CD14-positive monocyte (primary cell): ENCODE measurements at regions not wholly inside any gene's neighbourhood (a gene's known extent, or its start where the extent isn't known, plus 50 kb on each side); places are given as distances from the start of the nearest gene placed in this dataset.

Source experiments
- DNase-seq, 3 donors: peaks; one replicate each; pipeline ENCODE4 v3.0.0-alpha.2; 2011 to 2022
- H2AFZ ChIP-seq: 2 replicates; pipeline ENCODE4 v1.6.0; 2012; ENCODE audit warnings: mild to moderate bottlenecking, low read depth, low read length, inconsistent platforms; ENCODE audit not compliant: insufficient read depth, poor library complexity, severe bottlenecking
- H3K27ac ChIP-seq, 2 donors: 1 replicate in 1 of 2; 2 replicates in 1 of 2; pipeline ENCODE4 v1.5.1; 2012 to 2013; ENCODE audit warnings: low read length in 2 of 2, control low read depth in 1 of 2, inconsistent platforms in 1 of 2, low read depth in 1 of 2, mild to moderate bottlenecking in 1 of 2
- H3K27me3 ChIP-seq, 2 donors: one replicate each; pipeline versions ENCODE4 v1.6.0 to v1.6.1; 2011 to 2013; ENCODE audit warnings: low read length in 2 of 2; ENCODE audit not compliant: control insufficient read depth in 2 of 2, insufficient read depth in 2 of 2
- H3K36me3 ChIP-seq, 2 donors: replicated peaks in 1 of 2; 1 replicate in 1 of 2; 2 replicates in 1 of 2; pipeline versions ENCODE4 v1.5.1 to v1.6.1; 2012 to 2013; ENCODE audit warnings: low read length in 2 of 2, control low read depth in 1 of 2, inconsistent platforms in 1 of 2, mild to moderate bottlenecking in 1 of 2; ENCODE audit not compliant: insufficient read depth in 2 of 2, control insufficient read depth in 1 of 2
- H3K4me1 ChIP-seq, 2 donors: 1 replicate in 1 of 2; 2 replicates in 1 of 2; pipeline versions ENCODE4 v1.5.1 to v1.6.1; 2012 to 2013; ENCODE audit warnings: low read length in 2 of 2, control low read depth in 1 of 2, inconsistent platforms in 1 of 2, mild to moderate bottlenecking in 1 of 2, moderate library complexity in 1 of 2; ENCODE audit not compliant: insufficient read depth in 2 of 2, control insufficient read depth in 1 of 2
- H3K4me2 ChIP-seq: replicated peaks from 2 replicates; pipeline ENCODE3; 2012; ENCODE audit warnings: low read length, moderate library complexity, mild to moderate bottlenecking; ENCODE audit not compliant: poor library complexity, severe bottlenecking; ENCODE audit errors: extremely low read depth
- H3K4me3 ChIP-seq, 3 experiments: fragments of 200-600 bp in 1 of 3; sonication (generic) in 1 of 3; replicated peaks in 1 of 3; 1 replicate in 2 of 3; 2 replicates in 1 of 3; pipeline ENCODE4 v1.5.1; 2011 to 2013; ENCODE audit warnings: low read length in 3 of 3, mild to moderate bottlenecking in 3 of 3, control low read depth in 2 of 3, low read depth in 2 of 3, inconsistent platforms in 1 of 3, moderate library complexity in 1 of 3
- H3K79me2 ChIP-seq: 2 replicates; pipeline ENCODE4 v1.6.0; 2012; ENCODE audit warnings: mild to moderate bottlenecking, control low read depth, inconsistent platforms, low read length, moderate library complexity; ENCODE audit not compliant: insufficient read depth
- H3K9ac ChIP-seq: 2 replicates; pipeline ENCODE4 v1.6.0; 2017; ENCODE audit warnings: low read length, mild to moderate bottlenecking; ENCODE audit not compliant: insufficient read depth, poor library complexity, severe bottlenecking
- H3K9me3 ChIP-seq, 2 donors: replicated peaks in 1 of 2; 1 replicate in 1 of 2; 2 replicates in 1 of 2; pipeline versions ENCODE4 v1.5.1 to v1.6.1; 2012 to 2013; ENCODE audit warnings: low read length in 2 of 2, control low read depth in 1 of 2; ENCODE audit not compliant: control insufficient read depth in 1 of 2, insufficient read depth in 1 of 2
- H4K20me1 ChIP-seq: 2 replicates; pipeline ENCODE4 v1.6.0; 2012; ENCODE audit warnings: mild to moderate bottlenecking, low read length, control low read depth, moderate library complexity; ENCODE audit not compliant: insufficient read depth
- H3K27ac Mint-ChIP-seq, 7 donors: one replicate each; pipeline ENCODE4 v1.8.0; 2020; ENCODE audit warnings: mild to moderate bottlenecking in 7 of 7, mixed read lengths in 7 of 7, moderate library complexity in 6 of 7, inconsistent platforms in 2 of 7
- H3K27me3 Mint-ChIP-seq, 3 donors: one replicate each; pipeline ENCODE4 v1.8.0; 2021 to 2022; ENCODE audit warnings: low read depth in 3 of 3, mild to moderate bottlenecking in 3 of 3, mixed read lengths in 3 of 3, moderate library complexity in 3 of 3, inconsistent platforms in 1 of 3
- H3K36me3 Mint-ChIP-seq, 2 donors: one replicate each; pipeline ENCODE4 v1.8.0; 2020; ENCODE audit warnings: mixed read lengths in 2 of 2, inconsistent platforms in 1 of 2, mild to moderate bottlenecking in 1 of 2
- H3K4me1 Mint-ChIP-seq: one replicate; pipeline ENCODE4 v1.8.0; 2020; ENCODE audit warnings: mild to moderate bottlenecking, mixed read lengths
- H3K4me3 Mint-ChIP-seq, 2 donors: one replicate each; pipeline ENCODE4 v1.8.0; 2020; ENCODE audit warnings: mild to moderate bottlenecking in 2 of 2, mixed read lengths in 2 of 2, moderate library complexity in 1 of 2
- H3K9me3 Mint-ChIP-seq, 7 donors: one replicate each; pipeline ENCODE4 v1.8.0; 2020 to 2022; ENCODE audit warnings: mixed read lengths in 7 of 7, mild to moderate bottlenecking in 6 of 7, moderate library complexity in 6 of 7, inconsistent platforms in 2 of 7
- WGBS: methylation state at CpG from one replicate; pipeline ENCODE4 v1.1.5; 2013; ENCODE audit warnings: missing lambda C conversion rate; ENCODE audit not compliant: insufficient coverage; 5-methylcytosine and 5-hydroxymethylcytosine counted together
- intact Hi-C, 2 donors: fragments of 100-400 bp; cut with micrococcal nuclease; formaldehyde crosslinking; loops; one replicate each; pipeline versions ENCODE4 v1.15.0 to v1.15.1; 2023
- TF ChIP-seq, protein P1 (sequence below): fragments of 200-600 bp; IDR thresholded peaks from one replicate; pipeline ENCODE4 v1.8.0; 2022; ENCODE audit warnings: antibody characterized with exemption, mild to moderate bottlenecking

DNA sequence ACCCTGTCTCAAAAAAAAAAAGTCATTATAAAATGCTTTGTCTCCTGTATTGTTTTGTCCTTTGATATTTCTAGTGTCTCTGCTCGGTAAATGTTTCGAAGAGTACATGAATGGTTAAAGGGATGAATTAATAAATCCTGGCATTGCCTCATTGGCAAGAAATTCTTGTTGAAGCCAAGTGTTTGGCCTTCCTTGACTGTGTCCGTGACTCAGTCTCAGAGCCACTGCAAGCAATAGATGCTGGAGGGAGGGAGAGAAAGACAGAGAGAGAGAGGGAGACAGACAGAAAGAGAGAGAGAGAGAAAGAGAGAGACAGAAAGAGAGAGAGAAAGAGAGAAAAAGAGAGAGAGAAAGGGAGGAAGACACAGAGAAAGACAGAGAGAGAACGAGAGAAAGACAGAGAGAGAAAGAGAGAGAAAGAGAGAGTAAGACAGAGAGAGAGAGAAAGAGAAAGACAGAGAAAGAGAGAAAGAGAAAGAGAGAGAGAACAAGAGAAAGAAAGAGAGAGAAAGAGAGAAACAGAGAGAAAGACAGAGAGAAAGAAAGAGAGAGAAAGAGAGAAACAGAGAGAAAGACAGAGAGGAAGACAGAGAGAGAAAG is 72.5 kb upstream of the RXRA start:
- H3K4me1 ChIP-seq, result no peaks in the 10 kb centered on the region
- H2AFZ ChIP-seq, result no peak overlapping the region
- H3K4me3 ChIP-seq, result no peak overlapping the region
- H3K9ac ChIP-seq, result no peak overlapping the region
- no peak for DNase-seq
- Mint-ChIP-seq H3K9me3 (peaks cover 0 to 11% (median 3%) of the 10 kb centered on the region in 7 donors), H3K4me3 (peak overlapping the region in 1 of 2 donors; percentile 49), H3K4me1 (no peaks in the 10 kb centered on the region), H3K27me3 (peaks cover 11 to 18% (median 12%) of the 10 kb centered on the region in 3 donors), H3K27ac (no peak overlapping the region), H3K36me3 (no peaks in the 10 kb centered on the region)
- intact Hi-C loops, result no loop called here
- no peak overlapping the region for H3K4me2 ChIP-seq
- 97% methylated on average over 3 of the region's 4 CpGs for WGBS
- peaks cover 0 to 4% of the 10 kb centered on the region in 2 donors for H3K27me3 ChIP-seq
- H3K79me2 ChIP-seq, result no peaks in the 10 kb centered on the region
- H4K20me1 ChIP-seq, result no peaks in the 10 kb centered on the region
- peaks cover 3 to 5% of the 10 kb centered on the region in 2 donors for H3K9me3 ChIP-seq
- TF ChIP-seq, protein P1, sequence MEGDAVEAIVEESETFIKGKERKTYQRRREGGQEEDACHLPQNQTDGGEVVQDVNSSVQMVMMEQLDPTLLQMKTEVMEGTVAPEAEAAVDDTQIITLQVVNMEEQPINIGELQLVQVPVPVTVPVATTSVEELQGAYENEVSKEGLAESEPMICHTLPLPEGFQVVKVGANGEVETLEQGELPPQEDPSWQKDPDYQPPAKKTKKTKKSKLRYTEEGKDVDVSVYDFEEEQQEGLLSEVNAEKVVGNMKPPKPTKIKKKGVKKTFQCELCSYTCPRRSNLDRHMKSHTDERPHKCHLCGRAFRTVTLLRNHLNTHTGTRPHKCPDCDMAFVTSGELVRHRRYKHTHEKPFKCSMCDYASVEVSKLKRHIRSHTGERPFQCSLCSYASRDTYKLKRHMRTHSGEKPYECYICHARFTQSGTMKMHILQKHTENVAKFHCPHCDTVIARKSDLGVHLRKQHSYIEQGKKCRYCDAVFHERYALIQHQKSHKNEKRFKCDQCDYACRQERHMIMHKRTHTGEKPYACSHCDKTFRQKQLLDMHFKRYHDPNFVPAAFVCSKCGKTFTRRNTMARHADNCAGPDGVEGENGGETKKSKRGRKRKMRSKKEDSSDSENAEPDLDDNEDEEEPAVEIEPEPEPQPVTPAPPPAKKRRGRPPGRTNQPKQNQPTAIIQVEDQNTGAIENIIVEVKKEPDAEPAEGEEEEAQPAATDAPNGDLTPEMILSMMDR, result no peak
- H3K27ac ChIP-seq, result no peak overlapping the region
- no peaks in the 10 kb centered on the region for H3K36me3 ChIP-seq

DNA sequence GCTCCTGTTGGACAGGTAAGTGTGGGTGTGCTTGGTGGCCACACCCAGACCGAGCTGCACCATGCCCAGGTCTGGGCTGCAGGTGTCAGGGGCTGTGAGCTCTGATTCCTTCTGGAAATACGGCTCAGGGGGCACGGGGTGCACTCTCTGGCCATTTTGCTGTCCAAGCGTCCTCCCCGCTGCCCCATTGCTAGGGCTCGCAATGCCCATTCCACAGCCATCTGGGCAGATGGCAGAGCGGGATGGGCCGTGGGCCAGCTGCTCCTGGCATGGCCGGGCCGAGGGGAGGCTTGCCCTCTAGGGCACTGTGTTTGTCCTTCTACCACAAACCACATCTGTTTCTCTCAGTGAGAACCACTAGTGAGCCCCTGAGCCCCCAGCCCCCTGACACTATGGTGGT is 67.9 kb upstream of the RXRA start:
- Histone ChIP-seq H3K36me3 (no peaks in the 10 kb centered on the region), H3K79me2 (no peaks in the 10 kb centered on the region), H3K27ac (no peak overlapping the region), H3K4me3 (no peak overlapping the region), H3K27me3 (peaks cover 0 to 7% of the 10 kb centered on the region in 2 donors), H3K4me1 (no peaks in the 10 kb centered on the region), H3K9me3 (no peaks in the 10 kb centered on the region), H3K4me2 (no peak overlapping the region), H2AFZ (no peak overlapping the region), H4K20me1 (no peaks in the 10 kb centered on the region), H3K9ac (no peak overlapping the region)
- intact Hi-C loops, result no loop called here
- H3K27me3 Mint-ChIP-seq, result peaks cover 14 to 24% (median 15%) of the 10 kb centered on the region in 3 donors
- no peaks in the 10 kb centered on the region for H3K4me1 Mint-ChIP-seq
- TF ChIP-seq, protein P1, result no peak
- H3K36me3 Mint-ChIP-seq, result no peaks in the 10 kb centered on the region
- no peak for DNase-seq
- H3K4me3 Mint-ChIP-seq, result no peak overlapping the region
- H3K27ac Mint-ChIP-seq, result no peak overlapping the region
- 99% methylated on average over 7 of the region's 10 CpGs for WGBS
- H3K9me3 Mint-ChIP-seq, result no peaks in the 10 kb centered on the region
